ENCODE measurements at regions not wholly inside any gene's neighbourhood (a gene's known extent, or its start where the extent isn't known, plus 50 kb on each side); places are given as distances from the start of the nearest gene placed in this dataset.

DNA sequence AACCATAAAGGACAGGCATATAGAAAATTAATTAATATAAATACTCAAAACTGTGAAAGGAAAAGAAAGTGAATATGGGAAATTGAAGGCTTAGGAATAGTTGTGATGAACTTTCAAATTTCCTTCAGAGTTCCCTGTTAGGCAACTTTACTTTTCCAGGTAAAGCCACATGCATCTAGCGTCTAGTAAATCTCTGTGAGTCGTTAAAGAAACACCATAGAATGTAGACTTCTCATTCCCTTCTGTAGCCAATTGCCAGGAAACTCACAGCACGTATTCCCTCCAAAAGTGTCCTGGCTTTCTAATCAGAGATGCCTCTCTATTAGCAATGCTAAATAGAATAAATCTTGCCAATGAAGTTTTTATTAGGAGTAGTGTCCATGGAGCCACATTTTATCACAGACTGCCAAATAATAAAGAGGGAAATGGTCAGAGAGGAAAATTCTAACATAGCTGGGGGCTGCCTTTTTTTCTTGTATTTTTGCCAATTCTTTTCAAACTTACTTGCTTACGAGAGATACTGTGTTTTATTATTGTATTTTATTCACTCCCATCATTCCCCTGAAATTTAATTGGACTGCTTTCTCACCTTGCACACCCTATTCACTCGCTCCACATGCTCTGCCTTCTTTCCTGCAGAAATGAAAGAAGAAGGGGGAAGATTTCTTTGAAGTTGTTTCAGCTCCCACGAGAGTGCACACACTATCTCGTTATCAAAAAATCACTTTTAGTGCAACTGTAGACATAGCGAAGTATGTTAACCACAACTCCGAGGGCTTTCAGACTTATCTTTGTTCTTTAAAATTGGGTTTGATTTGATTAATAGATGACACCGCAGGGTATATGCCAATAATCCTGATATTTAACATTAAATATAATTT, 439.0 kb downstream of the CSNK1G3 start:
- intact Hi-C loops (cut with DNase I, micrococcal nuclease), result no loop called here
- TF ChIP-seq, protein P1, sequence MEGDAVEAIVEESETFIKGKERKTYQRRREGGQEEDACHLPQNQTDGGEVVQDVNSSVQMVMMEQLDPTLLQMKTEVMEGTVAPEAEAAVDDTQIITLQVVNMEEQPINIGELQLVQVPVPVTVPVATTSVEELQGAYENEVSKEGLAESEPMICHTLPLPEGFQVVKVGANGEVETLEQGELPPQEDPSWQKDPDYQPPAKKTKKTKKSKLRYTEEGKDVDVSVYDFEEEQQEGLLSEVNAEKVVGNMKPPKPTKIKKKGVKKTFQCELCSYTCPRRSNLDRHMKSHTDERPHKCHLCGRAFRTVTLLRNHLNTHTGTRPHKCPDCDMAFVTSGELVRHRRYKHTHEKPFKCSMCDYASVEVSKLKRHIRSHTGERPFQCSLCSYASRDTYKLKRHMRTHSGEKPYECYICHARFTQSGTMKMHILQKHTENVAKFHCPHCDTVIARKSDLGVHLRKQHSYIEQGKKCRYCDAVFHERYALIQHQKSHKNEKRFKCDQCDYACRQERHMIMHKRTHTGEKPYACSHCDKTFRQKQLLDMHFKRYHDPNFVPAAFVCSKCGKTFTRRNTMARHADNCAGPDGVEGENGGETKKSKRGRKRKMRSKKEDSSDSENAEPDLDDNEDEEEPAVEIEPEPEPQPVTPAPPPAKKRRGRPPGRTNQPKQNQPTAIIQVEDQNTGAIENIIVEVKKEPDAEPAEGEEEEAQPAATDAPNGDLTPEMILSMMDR (IDR thresholded peaks at IDR 0.05), result no peak
- H3K4me3 ChIP-seq, result no peak overlapping the region
- H3K4me1 ChIP-seq (ENCODE audit: low read depth), result no peaks in the 10 kb centered on the region
- H3K36me3 ChIP-seq (ENCODE audit: low read depth), result no peaks in the 10 kb centered on the region
- peaks cover 2% of the 10 kb centered on the region for H3K9me3 ChIP-seq
- DNase-seq, result no peak
- no peak for ATAC-seq

DNA sequence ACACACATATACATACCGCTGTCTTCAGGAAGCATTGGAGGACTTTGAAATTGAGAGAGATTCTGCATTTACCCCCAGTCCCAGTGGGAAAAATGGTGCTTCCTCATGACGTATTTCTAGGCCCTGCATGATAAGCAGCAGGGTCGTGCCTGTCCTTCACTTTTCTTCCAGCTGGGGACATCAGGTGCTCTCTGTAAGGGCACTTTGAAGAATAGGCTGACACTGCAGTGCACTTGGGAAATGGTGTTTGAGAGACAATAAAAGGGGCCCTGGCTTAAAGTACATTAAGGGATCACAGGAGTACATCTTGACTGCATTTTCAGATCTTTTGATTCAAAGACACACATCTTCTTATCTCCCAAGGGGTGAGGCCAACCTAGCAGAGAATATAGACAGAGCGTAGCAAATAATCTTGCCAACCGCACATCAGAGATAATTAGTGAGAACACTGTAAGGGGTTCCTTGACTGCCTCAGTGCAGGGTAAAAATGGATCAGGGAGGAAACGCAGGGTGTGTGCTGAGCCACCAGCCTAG, 437.9 kb downstream of the CSNK1G3 start:
- intact Hi-C loops (cut with DNase I, micrococcal nuclease), result no loop called here
- DNase-seq (no peak), ATAC-seq (no peak)
- no peaks in the 10 kb centered on the region for H3K4me1 ChIP-seq (ENCODE audit: low read depth)
- no peaks in the 10 kb centered on the region for H3K36me3 ChIP-seq (ENCODE audit: low read depth)
- H3K4me3 ChIP-seq, result no peak overlapping the region
- TF ChIP-seq, protein P1 (IDR thresholded peaks at IDR 0.05), result no peak
- H3K9me3 ChIP-seq, result peaks cover 2% of the 10 kb centered on the region

DNA sequence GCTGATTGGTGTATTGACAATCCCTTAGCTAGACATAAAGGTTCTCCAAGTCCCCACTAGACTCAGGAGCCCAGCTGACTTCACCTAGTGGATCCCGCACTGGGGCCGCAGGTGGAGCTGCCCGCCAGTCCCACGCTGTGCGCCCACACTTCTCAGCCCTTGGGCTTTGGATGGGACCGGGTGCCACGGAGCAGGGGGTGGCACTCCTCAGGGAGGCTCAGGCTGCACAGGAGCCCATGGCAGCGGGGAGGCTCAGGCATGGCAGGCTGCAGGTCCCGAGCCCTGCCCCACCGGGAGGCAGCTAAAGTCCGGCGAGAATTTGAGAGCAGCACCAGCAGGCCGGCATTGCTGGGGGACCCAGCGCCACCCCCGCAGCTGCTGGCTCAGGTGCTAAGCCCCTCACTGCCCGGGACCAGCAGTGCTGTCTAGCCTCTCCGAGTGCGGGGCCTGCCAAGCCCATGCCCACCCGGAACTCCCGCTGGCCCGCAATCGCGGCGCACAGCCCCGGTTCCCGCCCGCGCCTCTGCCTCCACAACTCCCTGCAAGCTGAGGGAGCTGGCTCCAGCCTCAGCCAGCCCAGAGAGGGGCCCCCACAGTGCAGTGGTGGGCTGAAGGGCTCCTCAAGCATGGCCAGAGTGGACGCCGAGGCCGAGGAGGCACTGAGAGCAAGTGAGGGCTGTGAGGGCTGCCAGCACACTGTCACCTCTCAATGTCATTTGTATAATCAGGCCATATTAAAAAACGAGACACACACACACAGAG, 437.2 kb downstream of the CSNK1G3 start:
- Histone ChIP-seq H3K4me3 (no peak overlapping the region), H3K4me1 (ENCODE audit: low read depth) (no peaks in the 10 kb centered on the region), H3K36me3 (ENCODE audit: low read depth) (no peaks in the 10 kb centered on the region), H3K9me3 (peaks cover 2% of the 10 kb centered on the region)
- intact Hi-C loops (cut with DNase I, micrococcal nuclease), result no loop called here
- TF ChIP-seq, protein P1 (IDR thresholded peaks at IDR 0.05), result no peak
- ATAC-seq, result no peak
- DNase-seq, result no peak

DNA sequence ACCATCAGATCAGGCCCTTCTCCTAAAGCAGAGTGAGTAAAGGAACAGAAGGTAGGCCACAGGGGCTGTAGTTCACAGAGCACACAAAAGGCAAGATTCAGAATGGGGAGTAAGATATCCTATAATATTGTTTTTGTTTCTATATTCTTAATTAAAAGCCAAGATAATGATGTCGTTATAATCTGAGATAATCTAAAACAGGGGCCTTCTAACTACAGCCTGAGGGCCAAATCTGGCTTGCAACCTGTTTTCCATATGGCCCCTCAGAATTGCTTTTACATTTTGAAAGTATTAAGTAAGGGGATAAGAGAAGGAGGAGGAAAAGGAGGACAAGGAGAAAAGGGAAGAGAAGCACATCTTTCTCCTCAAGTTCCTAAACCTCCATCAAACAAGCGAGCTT, 435.8 kb downstream of the CSNK1G3 start:
- H3K4me3 ChIP-seq, result no peak overlapping the region
- no peaks in the 10 kb centered on the region for H3K4me1 ChIP-seq (ENCODE audit: low read depth)
- H3K36me3 ChIP-seq (ENCODE audit: low read depth), result no peaks in the 10 kb centered on the region
- H3K9me3 ChIP-seq, result peaks cover 2% of the 10 kb centered on the region
- ATAC-seq, result no peak
- DNase-seq, result no peak
- intact Hi-C loops (cut with DNase I, micrococcal nuclease), result no loop called here
- TF ChIP-seq, protein P1 (IDR thresholded peaks at IDR 0.05), result no peak

DNA sequence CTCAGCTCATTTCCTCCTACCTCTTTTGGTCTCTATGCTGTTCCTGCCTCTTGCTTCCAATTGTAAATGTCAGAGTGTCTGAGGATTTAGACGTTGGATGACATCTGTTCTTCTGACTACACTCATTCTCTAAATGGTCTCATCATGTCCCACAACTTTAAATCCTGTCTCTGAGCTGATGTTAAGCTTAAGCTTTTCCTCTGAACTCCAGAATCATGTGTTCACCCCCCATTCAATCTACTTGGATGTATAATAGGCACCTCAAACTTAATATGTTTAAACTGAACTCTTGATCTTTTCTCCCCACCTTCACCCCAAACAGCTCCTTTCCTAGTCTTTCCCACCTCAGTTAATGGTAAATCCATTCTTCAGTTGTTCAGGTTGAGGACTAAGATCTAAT, 433.6 kb downstream of the CSNK1G3 start:
- no peak for DNase-seq
- H3K4me1 ChIP-seq (ENCODE audit: low read depth), result no peaks in the 10 kb centered on the region
- H3K36me3 ChIP-seq (ENCODE audit: low read depth), result no peaks in the 10 kb centered on the region
- intact Hi-C loops (cut with DNase I, micrococcal nuclease), result no loop called here
- TF ChIP-seq, protein P1 (IDR thresholded peaks at IDR 0.05), result no peak
- H3K9me3 ChIP-seq, result peaks cover 13% of the 10 kb centered on the region
- no peak overlapping the region for H3K4me3 ChIP-seq
- no peak for ATAC-seq

All from mucosa of descending colon (tissue), 3 donors.